HG02943 (cell line): ENCODE measurements at regions not wholly inside any gene's neighbourhood (a gene's known extent, or its start where the extent isn't known, plus 50 kb on each side); places are given as distances from the start of the nearest gene placed in this dataset.
"Not testable (repeated sequence)": the region's sequence is repeated elsewhere in the genome, so short reads cannot be mapped to it uniquely, and the experiment has no call there.

ENCODE experiments used
- ATAC-seq: cut with Tn5 transposase; IDR thresholded peaks from one replicate; pipeline ENCODE4 v1.9.1; 2021; ENCODE audit warnings: mild to moderate bottlenecking, low read depth, moderate library complexity; ENCODE audit not compliant: unreplicated experiment

GRCh38 chr4:184906480-184907097 is 80.8 kb upstream of the ACSL1 start:
- no peak for ATAC-seq

- ATAC-seq = no peak
Observed at GRCh38 chr4:184907216-184907615, 81.4 kb upstream of the ACSL1 start.

GRCh38 chr4:184907810-184908209 is 82.0 kb upstream of the ACSL1 start:
- no peak for ATAC-seq

GRCh38 chr4:184911310-184911709 is 85.5 kb upstream of the ACSL1 start:
- no peak for ATAC-seq

GRCh38 chr4:184913356-184914143 is 87.8 kb upstream of the ACSL1 start:
- ATAC-seq = no peak

GRCh38 chr4:184918799-184919198 is 93.0 kb upstream of the ACSL1 start:
- ATAC-seq = not testable (repeated sequence)

GRCh38 chr4:184921456-184921855 is 95.7 kb upstream of the ACSL1 start:
- no peak for ATAC-seq

GRCh38 chr4:184922301-184922700 is 96.0 kb upstream of the HELT start:
- no peak for ATAC-seq

GRCh38 chr4:184924516-184924915 is 93.8 kb upstream of the HELT start:
- no peak for ATAC-seq

GRCh38 chr4:184929476-184929875 is 88.8 kb upstream of the HELT start:
- no peak for ATAC-seq

GRCh38 chr4:184930026-184930425 is 88.3 kb upstream of the HELT start:
- ATAC-seq = no peak

- ATAC-seq = no peak
Observed at GRCh38 chr4:184932343-184932742, 85.9 kb upstream of the HELT start.

- no peak for ATAC-seq
Observed at GRCh38 chr4:184933311-184933710, 85.0 kb upstream of the HELT start.

GRCh38 chr4:184934184-184934583 is 84.1 kb upstream of the HELT start:
- ATAC-seq = no peak

GRCh38 chr4:184934961-184935360 is 83.3 kb upstream of the HELT start:
- no peak for ATAC-seq

- no peak for ATAC-seq
Observed at GRCh38 chr4:184936071-184936470, 82.2 kb upstream of the HELT start.

GRCh38 chr4:184937030-184937710 is 81.1 kb upstream of the HELT start:
- no peak for ATAC-seq

- no peak for ATAC-seq
Observed at GRCh38 chr4:184937745-184938144, 80.5 kb upstream of the HELT start.

- ATAC-seq = no peak
Observed at GRCh38 chr4:184938871-184939270, 79.4 kb upstream of the HELT start.

- ATAC-seq = no peak
Observed at GRCh38 chr4:184939978-184940377, 78.3 kb upstream of the HELT start.

- ATAC-seq = no peak
Observed at GRCh38 chr4:184940500-184940899, 77.8 kb upstream of the HELT start.
